Body of pancreas (tissue), 4 donors: ENCODE measurements at regions not wholly inside any gene's neighbourhood (a gene's known extent, or its start where the extent isn't known, plus 50 kb on each side); places are given as distances from the start of the nearest gene placed in this dataset.

ENCODE experiments used
- POLR2A ChIP-seq, 3 donors: fragments of 450-650 bp; IDR thresholded peaks; one replicate each; pipeline ENCODE4 v1.6.1; 2016; ENCODE audit warnings: antibody characterized with exemption in 3 of 3, mild to moderate bottlenecking in 2 of 3
- TF ChIP-seq, protein P1 (sequence below), 7 experiments: fragments of 450-650 bp in 4 of 7; fragments of 200-600 bp in 3 of 7; sonication (generic) in 3 of 7; IDR thresholded peaks; one replicate each; pipeline ENCODE4 v1.5.1; 2016 to 2019; ENCODE audit warnings: antibody characterized with exemption in 7 of 7

- TF ChIP-seq, protein P1, sequence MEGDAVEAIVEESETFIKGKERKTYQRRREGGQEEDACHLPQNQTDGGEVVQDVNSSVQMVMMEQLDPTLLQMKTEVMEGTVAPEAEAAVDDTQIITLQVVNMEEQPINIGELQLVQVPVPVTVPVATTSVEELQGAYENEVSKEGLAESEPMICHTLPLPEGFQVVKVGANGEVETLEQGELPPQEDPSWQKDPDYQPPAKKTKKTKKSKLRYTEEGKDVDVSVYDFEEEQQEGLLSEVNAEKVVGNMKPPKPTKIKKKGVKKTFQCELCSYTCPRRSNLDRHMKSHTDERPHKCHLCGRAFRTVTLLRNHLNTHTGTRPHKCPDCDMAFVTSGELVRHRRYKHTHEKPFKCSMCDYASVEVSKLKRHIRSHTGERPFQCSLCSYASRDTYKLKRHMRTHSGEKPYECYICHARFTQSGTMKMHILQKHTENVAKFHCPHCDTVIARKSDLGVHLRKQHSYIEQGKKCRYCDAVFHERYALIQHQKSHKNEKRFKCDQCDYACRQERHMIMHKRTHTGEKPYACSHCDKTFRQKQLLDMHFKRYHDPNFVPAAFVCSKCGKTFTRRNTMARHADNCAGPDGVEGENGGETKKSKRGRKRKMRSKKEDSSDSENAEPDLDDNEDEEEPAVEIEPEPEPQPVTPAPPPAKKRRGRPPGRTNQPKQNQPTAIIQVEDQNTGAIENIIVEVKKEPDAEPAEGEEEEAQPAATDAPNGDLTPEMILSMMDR (IDR thresholded peaks at IDR 0.05): no peak
- no peak for TF ChIP-seq POLR2A (IDR thresholded peaks at IDR 0.05)
Observed at GRCh38 chrX:117397844-117398243, 718.8 kb downstream of the KLHL13 start.
